PC-3 (cell line): ENCODE measurements at regions not wholly inside any gene's neighbourhood (a gene's known extent, or its start where the extent isn't known, plus 50 kb on each side); places are given as distances from the start of the nearest gene placed in this dataset.

Experiments
- EZH2 ChIP-seq: fragments of 300-600 bp; sonication (generic); IDR thresholded peaks from one replicate; pipeline ENCODE4 v1.6.1; 2017; ENCODE audit warnings: antibody characterized with exemption, mild to moderate bottlenecking, low read length; ENCODE audit not compliant: unreplicated experiment
- EZH2phosphoT487 ChIP-seq: fragments of 300-600 bp; sonication (generic); IDR thresholded peaks from 2 replicates; pipeline ENCODE4 v1.6.1; 2018; ENCODE audit warnings: mild to moderate bottlenecking, antibody characterized with exemption, low read length, borderline replicate concordance
- TF ChIP-seq, protein P1 (sequence below): fragments of 300-600 bp; sonication (generic); conservative IDR thresholded peaks from 2 replicates; pipeline ENCODE4 v1.5.1; 2017; ENCODE audit warnings: antibody characterized with exemption, low read depth, mild to moderate bottlenecking, low read length

DNA sequence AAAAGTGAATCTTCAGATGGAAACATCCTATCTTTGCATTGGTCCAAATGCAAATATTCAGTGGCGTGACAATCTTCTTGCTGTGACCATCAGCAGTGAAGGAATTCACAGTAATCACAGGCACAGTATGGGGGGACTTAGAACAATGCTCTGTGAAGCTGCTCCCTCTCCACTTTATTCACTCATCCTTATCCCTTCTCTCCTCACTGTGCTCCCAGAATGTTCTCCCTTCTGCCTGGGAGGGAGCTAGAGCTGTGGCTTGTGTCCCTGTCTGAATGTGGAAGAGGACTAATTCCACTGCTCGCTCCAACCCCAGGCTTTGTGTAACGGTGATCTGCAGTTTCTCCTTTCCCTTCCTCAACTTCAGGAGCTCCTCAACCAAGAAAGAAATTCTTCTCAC is 243.7 kb downstream of the ALDH8A1 start:
- TF ChIP-seq, protein P1, sequence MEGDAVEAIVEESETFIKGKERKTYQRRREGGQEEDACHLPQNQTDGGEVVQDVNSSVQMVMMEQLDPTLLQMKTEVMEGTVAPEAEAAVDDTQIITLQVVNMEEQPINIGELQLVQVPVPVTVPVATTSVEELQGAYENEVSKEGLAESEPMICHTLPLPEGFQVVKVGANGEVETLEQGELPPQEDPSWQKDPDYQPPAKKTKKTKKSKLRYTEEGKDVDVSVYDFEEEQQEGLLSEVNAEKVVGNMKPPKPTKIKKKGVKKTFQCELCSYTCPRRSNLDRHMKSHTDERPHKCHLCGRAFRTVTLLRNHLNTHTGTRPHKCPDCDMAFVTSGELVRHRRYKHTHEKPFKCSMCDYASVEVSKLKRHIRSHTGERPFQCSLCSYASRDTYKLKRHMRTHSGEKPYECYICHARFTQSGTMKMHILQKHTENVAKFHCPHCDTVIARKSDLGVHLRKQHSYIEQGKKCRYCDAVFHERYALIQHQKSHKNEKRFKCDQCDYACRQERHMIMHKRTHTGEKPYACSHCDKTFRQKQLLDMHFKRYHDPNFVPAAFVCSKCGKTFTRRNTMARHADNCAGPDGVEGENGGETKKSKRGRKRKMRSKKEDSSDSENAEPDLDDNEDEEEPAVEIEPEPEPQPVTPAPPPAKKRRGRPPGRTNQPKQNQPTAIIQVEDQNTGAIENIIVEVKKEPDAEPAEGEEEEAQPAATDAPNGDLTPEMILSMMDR, result no peak
- no peak for TF ChIP-seq EZH2phosphoT487
- no peak for TF ChIP-seq EZH2
